ENCODE measurements at regions not wholly inside any gene's neighbourhood (a gene's known extent, or its start where the extent isn't known, plus 50 kb on each side); places are given as distances from the start of the nearest gene placed in this dataset.

DNA sequence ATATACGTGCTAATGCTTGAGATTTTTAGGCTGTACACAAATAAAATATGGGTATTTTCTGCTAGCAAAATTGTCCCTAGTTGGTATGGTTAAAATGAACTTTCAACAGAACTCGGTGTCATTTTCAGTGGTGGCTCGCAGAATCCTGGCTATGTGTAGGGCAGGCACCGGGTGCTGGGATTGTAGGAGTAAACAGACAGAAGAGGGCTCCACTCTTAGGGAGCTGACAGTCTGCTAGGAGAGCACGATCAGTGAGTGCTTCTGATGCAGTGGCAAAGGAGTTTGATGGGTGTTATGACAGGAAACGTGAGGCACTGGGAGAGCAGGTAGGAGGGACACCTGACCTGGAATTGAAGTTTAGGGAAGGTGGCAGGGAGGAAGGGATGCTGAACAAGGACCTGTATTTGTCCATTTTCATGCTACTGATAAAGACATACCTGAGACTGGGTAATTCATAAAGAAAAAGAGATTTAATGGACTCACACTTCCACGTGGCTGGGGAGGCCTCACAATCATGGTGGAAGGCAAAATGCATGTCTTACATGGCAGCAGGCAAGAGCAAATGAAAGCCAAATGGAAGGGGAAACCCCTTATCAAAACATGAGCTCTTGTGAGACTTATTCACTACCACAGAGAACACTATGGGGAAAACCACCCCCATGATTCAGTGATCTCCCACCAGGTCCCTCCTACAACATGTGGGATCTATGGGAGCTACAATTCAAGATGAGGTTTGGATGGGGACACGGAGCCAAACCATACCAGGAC is 105.4 kb upstream of the LCLAT1 start:
- no peak for DNase-seq

DNA sequence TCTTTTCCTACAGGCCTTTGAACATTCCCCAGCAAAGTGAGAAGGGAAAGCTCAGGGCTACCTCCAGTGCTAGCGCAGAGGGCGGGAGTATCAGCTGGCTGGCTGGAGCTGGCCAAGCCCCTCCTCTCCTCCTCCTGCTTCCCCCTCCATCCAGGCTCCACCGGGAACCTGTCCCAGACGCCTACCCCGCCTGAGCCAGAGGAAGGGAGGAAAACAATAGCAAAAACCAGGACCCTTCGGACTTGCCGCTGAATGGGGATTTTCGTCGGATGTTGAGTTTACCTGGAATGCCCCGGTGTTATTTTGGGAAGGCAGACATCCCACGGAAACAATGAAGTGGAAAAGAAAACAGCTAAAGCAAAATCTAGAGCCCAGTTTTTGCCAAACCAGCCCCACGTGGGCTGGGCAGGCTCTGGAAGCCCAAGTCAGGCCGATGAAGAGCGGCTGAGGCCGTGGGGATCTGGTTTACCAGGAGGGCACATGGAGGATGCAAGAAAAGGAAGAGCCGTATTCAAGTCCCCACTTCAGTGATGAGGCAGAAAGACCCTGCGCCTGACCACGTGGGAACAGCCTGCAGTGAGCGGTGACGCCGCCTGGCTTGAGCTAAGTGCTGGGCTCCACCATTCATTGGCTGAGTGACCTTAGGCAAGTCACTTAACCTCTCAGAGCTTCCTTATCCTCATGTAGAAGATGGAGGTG is 100.4 kb upstream of the LCLAT1 start:
- DNase-seq: no peak

DNA sequence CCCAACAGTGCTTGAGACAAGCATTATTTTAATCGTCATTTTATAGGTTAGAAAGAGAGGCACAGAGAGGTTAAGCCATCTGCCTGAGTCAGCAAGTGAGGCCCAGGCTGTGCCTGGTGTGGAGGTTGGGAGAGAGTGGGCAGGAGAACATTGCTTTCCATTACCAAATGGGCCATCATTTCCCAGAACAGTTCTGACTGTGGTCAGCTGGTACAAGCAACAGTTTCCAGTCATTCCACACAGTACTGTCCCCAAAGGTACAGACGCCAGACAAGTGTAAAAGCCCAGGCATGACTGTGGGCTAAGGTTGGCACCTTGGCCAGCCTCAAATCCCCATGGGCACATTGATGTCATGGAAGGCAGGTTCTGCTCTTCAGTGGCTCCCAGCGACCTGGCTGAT is 98.2 kb upstream of the LCLAT1 start:
- DNase-seq: no peak

DNA sequence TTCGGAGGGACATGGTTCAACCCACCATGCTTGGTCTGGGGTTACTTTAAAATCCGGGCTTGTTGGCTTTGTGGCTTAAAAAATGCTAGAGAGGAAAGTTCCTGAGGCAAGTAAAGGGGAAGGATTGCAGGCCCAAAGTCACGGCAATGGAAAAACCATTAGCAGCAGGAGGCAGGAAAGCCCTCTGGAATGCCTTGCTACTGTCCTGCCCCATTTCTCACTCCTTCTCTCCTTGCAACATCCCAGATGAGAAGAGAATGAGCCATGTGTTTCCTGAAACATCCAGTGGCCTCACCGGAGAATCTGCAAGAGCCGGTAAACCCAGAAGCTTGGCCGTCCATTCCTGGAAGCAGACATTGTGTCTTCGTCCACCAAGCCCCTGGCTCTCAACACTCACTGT is 97.4 kb upstream of the LCLAT1 start:
- DNase-seq: no peak

DNA sequence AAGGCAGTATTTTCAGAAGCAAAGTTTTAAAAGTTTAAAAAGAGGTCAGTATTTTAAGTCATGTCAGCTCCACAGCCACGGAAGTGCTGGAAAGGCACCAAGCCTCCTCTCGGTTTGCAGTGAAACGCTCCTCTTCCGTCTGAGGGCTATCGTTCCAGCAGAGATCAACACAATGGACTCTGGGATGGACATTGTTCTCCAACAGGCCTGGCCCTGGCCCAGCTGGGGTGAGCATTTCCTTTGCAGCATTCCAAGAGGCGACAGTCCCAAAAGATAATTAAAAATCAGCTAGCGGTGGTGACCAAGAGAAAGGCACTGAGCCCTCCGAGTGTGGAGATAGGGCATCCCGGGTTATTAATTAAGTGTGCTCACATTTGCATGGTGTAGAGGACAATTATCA is 95.9 kb upstream of the LCLAT1 start:
- no peak for DNase-seq

DNA sequence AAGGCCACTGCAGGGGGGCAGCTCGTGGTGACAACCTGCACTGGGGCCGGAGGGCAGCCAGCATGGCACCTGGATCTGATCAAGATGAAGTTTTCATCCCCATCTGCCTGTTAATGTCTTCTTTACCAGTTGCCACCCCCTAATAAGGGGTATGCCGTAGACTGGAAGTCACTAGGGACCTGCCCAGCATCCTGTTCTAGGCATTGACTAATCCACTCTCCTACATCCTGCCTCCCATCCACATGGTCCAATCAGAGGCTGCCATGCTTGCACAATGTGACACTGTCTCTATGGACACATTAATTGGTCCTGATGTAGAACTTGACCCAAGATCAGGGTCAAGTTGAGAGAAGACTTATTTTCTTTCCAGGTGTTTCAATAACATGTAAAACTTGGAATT is 95.1 kb upstream of the LCLAT1 start:
- DNase-seq: no peak

DNA sequence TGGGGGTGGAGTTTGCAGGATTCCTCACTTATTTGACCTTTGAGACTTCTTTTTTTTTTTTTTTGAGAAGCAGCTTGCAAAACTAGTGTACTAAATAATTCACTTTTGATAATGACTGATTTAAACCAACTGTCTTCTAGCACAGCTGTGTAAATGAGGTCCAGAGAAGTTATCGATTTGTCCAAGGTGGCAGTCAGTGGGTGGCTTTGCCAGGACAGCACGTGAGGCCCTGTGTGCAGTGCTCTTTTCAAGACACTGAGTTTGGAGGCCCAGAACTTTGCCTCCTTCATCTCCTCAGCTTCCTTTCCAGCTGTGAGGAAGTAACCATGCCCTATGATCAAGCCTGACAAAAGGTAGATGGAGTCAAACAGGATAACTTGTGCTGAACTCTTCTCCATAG is 92.9 kb upstream of the LCLAT1 start:
- DNase-seq: no peak

DNA sequence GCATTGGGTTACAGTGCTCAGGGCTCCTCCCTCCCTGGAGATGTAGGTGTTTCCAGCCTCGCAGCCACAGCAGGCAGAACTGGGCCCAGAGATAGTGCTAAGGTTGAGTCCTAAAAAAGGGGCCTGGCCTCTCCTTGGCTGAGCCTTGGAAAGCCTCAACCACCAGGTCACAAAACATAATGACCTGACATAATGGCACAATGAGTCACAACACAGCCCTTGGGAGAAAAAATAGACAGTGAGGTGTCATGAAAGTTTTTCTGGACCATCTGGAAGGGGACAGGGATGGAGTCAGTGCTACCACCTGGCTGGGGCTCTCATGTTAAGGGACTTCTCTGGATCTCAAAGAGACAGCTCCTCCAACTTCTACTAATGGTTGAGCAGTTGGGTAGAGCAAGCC is 92.4 kb upstream of the LCLAT1 start:
- no peak for DNase-seq

DNA sequence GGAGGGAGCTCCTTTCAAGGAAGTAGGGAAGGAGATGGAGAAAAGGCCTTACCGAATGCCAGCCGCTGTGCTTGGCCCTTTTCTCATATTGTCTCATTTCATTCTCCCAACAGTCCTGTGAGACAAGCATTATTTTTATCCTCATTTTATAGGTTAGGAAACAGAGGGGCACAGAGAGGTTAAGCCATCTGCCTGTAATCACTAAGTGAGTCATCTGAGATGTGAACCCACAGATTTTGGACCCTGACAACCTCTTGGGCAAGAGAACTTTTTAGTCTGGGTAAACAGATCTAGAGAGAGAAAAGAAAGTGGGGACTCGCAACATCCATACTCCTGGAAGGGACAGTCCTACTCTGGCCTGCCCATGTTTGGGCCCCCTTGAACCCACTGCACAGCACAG is 91.7 kb upstream of the LCLAT1 start:
- DNase-seq: no peak

DNA sequence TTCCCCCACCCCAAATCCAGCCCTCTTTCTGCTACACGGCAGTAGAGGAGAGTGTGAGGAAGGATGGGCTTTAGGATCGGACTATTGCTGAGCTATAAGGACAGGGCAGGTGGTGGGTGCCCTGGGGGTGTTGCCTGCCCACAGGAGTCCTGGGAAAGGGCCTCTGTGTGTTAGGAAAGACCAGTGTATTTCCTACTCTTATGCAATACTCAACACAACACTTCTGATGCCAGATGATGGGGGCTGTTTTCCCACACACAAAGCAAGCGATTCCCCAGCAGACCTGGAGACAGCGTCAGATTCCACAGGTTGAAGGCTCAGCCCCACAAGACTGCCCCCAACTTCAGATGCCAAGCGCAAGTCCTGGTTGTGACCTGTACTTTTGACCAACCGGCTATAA is 91.0 kb upstream of the LCLAT1 start:
- DNase-seq: no peak

DNA sequence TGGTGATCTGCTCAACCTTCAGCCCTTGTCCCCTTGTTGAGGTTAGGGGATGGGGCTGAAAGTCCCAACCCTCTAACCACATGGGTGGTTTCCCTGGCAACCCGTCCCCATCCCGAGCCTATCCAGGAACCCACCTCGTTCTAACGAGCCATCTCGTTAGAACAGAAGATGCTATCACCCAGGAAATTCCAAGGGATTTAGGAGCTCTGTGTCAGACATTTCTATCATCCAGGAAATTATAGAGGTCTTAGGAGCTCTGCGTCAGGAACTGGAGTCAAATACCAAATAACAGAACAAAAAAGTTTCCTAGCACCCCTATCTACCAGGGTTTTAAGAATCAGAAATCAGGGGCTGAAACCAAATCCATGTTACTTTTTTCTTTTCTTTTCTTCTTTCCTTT is 90.3 kb upstream of the LCLAT1 start:
- no peak for DNase-seq

DNA sequence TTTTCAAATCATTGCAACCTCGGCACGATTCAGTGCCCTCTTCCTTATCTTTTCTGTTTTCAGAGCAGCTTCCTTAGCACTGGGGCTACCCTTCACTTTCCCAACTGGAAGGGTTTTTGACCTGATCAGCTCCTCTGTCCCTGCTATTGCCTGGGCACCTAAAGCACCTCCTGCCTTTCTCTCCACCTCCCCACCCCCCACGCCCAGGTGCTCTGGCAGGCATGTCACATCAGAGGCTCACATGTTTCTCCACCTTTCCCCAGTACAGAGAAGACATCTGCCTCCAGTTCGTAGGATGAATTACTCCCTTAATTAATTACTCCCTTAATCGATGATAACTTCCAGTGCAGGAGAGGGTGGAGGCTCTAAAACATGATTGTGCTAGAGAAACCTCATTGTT is 88.7 kb upstream of the LCLAT1 start:
- no peak for DNase-seq

DNA sequence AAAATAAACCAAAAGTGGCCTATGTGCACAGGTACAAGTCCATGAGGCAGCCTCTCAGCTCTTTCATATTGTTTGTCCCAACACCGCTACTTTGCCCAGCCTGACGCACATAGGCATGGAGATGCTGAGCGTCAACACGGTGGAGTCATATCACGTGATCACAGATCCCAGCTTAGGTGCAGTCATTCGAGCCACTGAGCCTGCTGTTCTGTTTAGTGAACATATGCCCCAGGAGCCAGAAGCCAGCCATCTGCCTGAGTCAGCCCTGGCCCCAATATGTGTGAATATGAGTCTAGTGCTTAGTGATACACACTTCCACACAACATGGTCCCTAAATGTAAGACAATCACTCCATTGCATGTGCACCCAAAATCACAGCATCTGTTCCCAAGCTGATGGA is 88.2 kb upstream of the LCLAT1 start:
- no peak for DNase-seq

DNA sequence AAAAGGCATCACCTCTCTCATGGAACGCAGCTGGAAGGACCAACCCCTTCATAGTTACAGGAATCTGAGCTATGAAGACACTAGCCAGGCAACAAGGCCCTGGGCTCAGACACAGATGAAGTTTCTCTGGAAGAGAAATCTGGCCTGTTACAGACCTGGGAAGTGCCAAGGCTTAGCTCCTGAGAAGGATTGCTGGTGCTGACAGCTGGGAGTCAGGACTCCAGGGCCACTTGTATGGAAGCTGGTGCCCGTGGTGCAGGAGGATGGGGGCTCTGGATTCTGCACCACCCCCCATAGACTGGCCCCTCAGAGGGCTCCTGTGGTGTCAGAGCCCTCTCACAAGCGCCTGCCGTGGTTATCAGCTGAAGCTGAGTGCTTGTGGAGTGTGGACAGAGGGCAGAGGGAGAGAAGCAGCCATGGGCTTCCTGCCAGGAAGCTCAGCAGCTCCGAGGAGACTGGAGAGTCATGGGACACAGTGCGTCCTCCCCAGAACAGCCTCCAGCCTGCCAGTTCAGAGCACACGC is 87.3 kb upstream of the LCLAT1 start:
- DNase-seq: no peak

DNA sequence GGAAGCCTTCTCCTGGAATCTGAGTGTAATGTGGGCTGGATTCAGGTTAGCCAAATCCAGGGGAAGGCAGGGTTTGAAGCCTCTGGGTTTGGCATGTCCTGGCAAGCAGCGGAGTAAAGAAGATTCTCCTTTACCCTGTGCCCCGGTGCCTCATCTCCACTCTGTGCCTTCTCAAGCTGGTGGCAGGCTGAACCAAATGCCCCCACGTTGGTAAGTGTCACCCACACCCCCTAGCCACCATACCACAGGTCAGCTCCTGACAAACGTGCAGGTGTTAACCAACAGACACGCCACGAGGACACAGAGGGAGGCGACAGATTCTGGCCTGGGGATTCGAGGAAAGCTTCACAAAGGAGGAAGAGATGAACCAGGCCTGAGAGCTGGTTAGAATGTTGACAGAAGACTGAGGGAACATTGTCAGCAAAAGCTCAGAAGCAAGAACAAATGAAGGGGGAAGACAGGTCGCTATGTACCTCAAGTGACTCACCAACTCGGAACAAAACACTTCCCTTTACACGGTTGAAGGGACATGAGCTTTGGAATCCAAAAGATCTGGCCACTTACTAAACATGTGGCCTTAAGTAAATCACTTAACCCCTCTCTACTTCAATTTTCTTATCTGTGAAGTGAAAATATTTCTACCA is 85.2 kb upstream of the LCLAT1 start:
- no peak for DNase-seq

DNA sequence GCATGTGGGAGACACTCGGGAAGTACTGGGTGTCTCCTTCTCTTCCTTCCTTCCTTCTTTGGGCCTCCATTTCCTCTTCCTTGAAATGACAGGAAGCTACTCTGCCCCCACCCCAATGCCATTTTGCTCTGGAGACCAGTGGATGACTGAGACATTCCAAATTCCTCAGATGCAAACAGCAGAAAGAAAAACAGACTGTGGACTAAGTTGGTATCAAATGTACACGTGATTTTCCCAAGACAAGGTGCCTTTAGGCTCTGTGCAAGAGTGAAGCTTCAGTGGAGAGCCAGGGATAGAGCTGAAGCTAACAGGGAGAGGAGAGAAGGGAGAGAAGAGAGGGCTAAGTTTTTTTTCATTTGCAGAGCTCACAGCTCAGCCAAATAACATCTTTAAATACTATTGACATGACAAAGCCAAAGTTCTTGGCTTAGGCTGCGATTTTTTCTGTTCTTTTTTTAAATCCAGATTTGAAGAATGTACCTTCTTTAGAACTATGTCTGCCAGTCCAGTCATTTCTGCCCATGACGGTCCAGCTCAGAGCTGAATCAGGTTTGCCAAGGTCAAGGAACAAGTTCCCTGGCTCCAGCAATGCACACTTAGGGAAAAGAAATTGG is 84.5 kb upstream of the LCLAT1 start:
- no peak for DNase-seq

DNA sequence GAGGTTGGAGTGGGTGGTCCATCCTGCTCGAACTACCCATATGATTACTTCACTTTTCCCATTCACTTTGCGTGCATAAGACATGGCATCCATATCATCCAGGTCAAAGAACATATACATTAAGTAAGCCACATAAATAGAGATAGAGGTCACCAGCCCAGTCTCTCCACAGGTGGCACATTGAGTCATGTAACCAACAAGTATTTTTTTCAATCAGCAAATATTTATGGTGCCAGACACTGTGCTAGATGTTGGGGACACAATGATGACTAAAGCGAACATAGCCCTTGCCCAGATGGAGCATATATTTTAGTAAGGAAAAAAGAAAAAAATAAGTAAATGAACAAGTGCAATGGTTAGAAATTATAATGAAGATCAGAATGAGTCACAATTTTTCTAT is 83.6 kb upstream of the LCLAT1 start:
- no peak for DNase-seq

DNA sequence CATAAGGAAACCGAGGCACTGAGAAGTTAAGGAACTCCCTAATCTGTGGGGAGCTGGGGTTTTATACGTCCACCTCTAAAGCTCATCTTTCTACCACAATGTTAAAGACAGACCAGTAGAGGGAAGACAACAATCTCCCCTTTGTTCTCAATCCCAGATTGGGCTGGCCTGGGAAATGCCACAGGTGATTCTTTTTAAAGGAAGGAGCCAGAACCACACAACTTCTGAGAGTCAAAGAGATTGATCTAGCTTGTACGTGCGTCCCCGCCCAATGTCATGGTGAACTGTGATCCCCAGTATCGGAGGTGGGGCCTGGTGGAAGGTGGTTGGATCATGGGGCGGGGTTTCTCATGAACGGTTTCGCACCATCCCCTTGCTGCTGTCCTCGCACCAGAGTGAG is 81.8 kb upstream of the LCLAT1 start:
- DNase-seq: no peak

DNA sequence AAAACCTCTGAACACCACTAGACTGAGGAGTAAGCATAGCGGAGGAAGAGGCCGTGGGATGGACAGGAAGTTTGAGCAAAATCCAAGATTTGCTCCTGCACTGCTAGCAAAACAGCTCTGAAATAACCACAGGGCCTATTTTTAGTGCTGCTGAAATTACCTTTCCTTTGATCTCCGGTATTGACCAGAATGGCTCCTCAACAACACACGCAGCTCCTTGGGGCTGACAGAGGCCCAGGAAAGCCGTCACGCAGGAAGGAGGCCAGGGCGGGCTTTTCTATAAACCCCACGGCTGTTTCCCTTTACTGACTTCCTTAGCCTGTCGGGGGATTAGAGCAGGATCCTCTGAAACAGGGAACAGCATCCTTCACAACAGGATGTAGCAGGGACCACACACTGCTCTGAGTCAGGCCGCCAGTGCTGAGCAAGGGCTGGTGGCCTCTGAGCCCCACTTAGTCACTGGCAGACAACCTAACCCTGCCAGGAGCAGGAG is 80.8 kb upstream of the LCLAT1 start:
- no peak for DNase-seq

DNA sequence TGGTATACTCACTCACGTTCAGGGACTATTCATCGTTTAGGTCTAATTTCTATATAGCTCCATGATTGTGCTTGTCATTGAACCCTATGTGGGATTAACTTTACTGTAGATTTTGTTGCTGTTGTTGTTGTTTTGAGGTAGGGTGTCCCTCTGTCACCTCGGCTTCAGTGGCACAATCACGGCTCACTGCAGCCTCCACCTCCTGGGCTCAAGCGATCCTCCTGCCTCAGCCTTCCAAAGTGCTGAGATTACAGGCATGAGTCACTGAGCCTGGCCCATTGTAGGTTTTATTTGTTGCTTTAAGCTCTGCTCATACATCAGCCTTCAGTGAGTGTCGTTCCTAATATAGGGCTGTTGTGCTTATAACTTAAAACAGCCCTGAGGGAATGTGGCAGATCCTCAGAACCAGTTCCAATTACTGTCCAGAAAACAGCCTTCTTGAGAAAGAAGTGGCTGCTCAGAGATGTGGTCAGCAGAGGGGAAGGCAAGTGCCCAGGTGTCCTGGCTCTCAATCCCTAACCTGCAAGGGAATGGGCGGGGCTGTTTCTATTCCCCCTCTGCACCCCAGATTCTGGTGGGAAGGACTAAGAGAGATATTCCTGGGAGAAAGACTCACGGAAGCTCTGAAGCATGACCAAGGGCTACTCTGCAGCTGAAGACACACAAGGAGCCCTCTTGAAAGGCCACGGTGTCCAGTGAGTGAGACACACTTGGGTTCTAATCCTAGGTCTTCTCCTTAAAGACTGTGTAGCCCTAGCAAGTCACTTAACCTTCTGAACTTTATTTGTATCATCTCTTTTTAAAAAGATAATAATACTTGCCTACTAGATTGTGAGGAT is 79.6 kb upstream of the LCLAT1 start:
- no peak for DNase-seq

DNA sequence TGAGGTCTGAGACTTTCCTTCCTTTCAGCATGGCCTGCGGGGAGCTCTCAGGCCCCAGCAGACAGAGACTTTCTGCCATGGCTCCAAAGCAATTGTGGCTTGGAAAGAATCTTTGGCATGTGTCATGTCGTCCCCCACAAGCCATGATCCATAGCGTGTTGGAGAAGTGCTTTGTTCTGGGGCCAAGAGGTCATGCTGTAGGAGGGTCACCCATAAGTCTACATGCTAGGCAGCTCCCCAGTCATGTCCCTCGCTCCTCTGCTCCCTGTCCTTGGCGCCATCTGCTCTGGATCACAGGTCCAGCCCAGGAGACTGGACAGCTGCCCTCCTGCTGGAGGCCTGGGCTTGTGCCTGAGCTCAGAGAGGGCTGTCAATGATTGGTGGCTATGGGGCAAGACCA is 78.8 kb upstream of the LCLAT1 start:
- DNase-seq: no peak

DNA sequence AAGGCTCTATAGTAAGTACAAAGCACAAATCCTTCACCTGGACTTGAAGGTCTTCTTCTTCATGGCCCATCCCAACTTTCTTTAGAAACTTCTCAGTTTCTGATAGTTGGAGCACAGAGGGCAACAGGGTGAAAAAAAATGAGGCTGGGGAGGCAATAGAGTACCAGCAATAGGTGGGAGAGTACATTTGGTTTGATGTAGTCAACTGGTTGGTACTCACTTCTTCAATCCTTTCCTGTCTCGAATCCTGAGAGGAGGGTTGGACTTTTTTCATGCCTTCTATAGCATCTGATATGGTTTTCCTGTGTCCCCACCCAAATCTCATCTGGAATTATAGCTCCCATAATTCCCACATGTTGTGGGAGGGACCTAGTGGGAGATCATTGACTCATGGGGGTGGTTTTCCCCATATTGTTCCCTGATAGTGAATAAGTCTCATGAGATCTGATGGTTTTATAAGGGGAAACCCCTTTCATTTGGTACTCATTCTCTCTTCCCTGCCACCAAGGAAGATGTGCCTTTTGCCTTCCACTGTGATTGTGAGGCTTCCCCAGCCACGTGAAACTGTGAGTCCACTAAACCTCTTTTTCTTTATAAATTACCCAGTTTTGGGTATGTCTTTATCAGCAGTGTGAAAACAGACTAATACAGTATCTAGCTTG is 75.9 kb upstream of the LCLAT1 start:
- no peak for DNase-seq
